Retinal pigment epithelial cell (primary cell): ENCODE measurements at regions not wholly inside any gene's neighbourhood (a gene's known extent, or its start where the extent isn't known, plus 50 kb on each side); places are given as distances from the start of the nearest gene placed in this dataset.
"Not testable (repeated sequence)": the region's sequence is repeated elsewhere in the genome, so short reads cannot be mapped to it uniquely, and the experiment has no call there.

ENCODE experiments used
- DNase-seq: peaks from one replicate; pipeline ENCODE4 v3.0.0-alpha.2; 2010; ENCODE audit warnings: low read depth
- H3K4me3 ChIP-seq: 2 replicates; pipeline ENCODE4 v1.5.1; 2011; ENCODE audit warnings: mild to moderate bottlenecking, low read length, control low read depth, moderate library complexity
- CTCF ChIP-seq: conservative IDR thresholded peaks from 2 replicates; pipeline ENCODE4 v1.5.1; 2011; ENCODE audit warnings: low read depth, low read length, control low read depth, inconsistent platforms

- no peak for TF ChIP-seq CTCF
- no peak for DNase-seq
- H3K4me3 ChIP-seq: no peak overlapping the region
Measured at GRCh38 chr14:43135877-43136411, 1371.1 kb downstream of the FSCB start.

GRCh38 chr14:43132441-43132840 is 1374.6 kb downstream of the FSCB start:
- no peak for DNase-seq
- TF ChIP-seq CTCF: no peak
- no peak overlapping the region for H3K4me3 ChIP-seq

GRCh38 chr14:43128429-43128828 is 1378.7 kb downstream of the FSCB start:
- not testable (repeated sequence) for DNase-seq, H3K4me3 ChIP-seq

- not testable (repeated sequence) for H3K4me3 ChIP-seq, DNase-seq
Measured at GRCh38 chr14:43127874-43128273, 1379.2 kb downstream of the FSCB start.

GRCh38 chr14:43123544-43123943 is 1383.5 kb downstream of the FSCB start:
- H3K4me3 ChIP-seq: no peak overlapping the region
- DNase-seq: no peak
- TF ChIP-seq CTCF: no peak

GRCh38 chr14:43119672-43120071 is 1387.4 kb downstream of the FSCB start:
- no peak for DNase-seq
- no peak overlapping the region for H3K4me3 ChIP-seq
- no peak for TF ChIP-seq CTCF

GRCh38 chr14:43116341-43116740 is 1390.7 kb downstream of the FSCB start:
- DNase-seq: no peak
- no peak for TF ChIP-seq CTCF
- H3K4me3 ChIP-seq: no peak overlapping the region

- no peak for DNase-seq
- no peak for TF ChIP-seq CTCF
- H3K4me3 ChIP-seq: no peak overlapping the region
Measured at GRCh38 chr14:43105305-43105704, 1401.8 kb downstream of the FSCB start.
